Calu3 (cell line): ENCODE measurements at regions not wholly inside any gene's neighbourhood (a gene's known extent, or its start where the extent isn't known, plus 50 kb on each side); places are given as distances from the start of the nearest gene placed in this dataset.

Source experiments
- BruUV-seq: library from RNA; stranded (reverse); fragments of 400-500 nt; replicated peaks from 2 replicates; lab custom pipeline; 2021; lab: Mats Ljungman, UMichigan
- CTCF ChIA-PET: fragments of 300-600 bp; sonication (Branson Sonifier 250); formaldehyde crosslinking; loops from one replicate; lab custom pipeline; 2022; ENCODE audit warnings: antibody characterized with exemption; lab: Charles Lee
- DNase-seq: peaks from one replicate; pipeline ENCODE4 v3.0.0; 2022
- H3K27ac Mint-ChIP-seq: one replicate; pipeline ENCODE4 v1.8.0; 2022; ENCODE audit warnings: mixed read lengths; ENCODE audit not compliant: unreplicated experiment
- H3K27me3 Mint-ChIP-seq: one replicate; pipeline ENCODE4 v1.8.0; 2022; ENCODE audit warnings: mixed read lengths; ENCODE audit not compliant: unreplicated experiment
- H3K36me3 Mint-ChIP-seq: one replicate; pipeline ENCODE4 v1.8.0; 2022; ENCODE audit warnings: mild to moderate bottlenecking, moderate library complexity, mixed read lengths; ENCODE audit not compliant: insufficient read depth, unreplicated experiment
- H3K4me1 Mint-ChIP-seq: one replicate; pipeline ENCODE4 v1.8.0; 2022; ENCODE audit warnings: mild to moderate bottlenecking, low read depth, mixed read lengths; ENCODE audit not compliant: unreplicated experiment
- H3K4me3 Mint-ChIP-seq: one replicate; pipeline ENCODE4 v1.8.0; 2022; ENCODE audit warnings: mild to moderate bottlenecking, low read depth, moderate library complexity, mixed read lengths; ENCODE audit not compliant: unreplicated experiment
- H3K9me3 Mint-ChIP-seq: one replicate; pipeline ENCODE4 v1.8.0; 2022; ENCODE audit warnings: low read depth, mixed read lengths; ENCODE audit not compliant: unreplicated experiment
- intact Hi-C: fragments of 100-400 bp; cut with micrococcal nuclease; formaldehyde crosslinking; loops from one replicate; pipeline ENCODE4 v1.10.0; 2022; ENCODE audit not compliant: unreplicated experiment
- TF ChIP-seq, protein P1 (sequence below): fragments of 200-600 bp; IDR thresholded peaks from one replicate; pipeline ENCODE4 v1.8.0; 2022; ENCODE audit warnings: antibody characterized with exemption; ENCODE audit not compliant: unreplicated experiment

- BruUV-seq: no TSS peak
- Mint-ChIP-seq H3K4me1 (no peaks in the 10 kb centered on the region), H3K4me3 (no peak overlapping the region), H3K27ac (no peak overlapping the region), H3K27me3 (no peaks in the 10 kb centered on the region), H3K36me3 (peaks cover 7% of the 10 kb centered on the region), H3K9me3 (no peaks in the 10 kb centered on the region)
- DNase-seq: no peak
- intact Hi-C loops: no loop called here
- TF ChIP-seq, protein P1, sequence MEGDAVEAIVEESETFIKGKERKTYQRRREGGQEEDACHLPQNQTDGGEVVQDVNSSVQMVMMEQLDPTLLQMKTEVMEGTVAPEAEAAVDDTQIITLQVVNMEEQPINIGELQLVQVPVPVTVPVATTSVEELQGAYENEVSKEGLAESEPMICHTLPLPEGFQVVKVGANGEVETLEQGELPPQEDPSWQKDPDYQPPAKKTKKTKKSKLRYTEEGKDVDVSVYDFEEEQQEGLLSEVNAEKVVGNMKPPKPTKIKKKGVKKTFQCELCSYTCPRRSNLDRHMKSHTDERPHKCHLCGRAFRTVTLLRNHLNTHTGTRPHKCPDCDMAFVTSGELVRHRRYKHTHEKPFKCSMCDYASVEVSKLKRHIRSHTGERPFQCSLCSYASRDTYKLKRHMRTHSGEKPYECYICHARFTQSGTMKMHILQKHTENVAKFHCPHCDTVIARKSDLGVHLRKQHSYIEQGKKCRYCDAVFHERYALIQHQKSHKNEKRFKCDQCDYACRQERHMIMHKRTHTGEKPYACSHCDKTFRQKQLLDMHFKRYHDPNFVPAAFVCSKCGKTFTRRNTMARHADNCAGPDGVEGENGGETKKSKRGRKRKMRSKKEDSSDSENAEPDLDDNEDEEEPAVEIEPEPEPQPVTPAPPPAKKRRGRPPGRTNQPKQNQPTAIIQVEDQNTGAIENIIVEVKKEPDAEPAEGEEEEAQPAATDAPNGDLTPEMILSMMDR: no peak
- CTCF ChIA-PET: no interaction called here
These were observed 507.2 kb upstream of the SLC10A2 start for GRCh38 chr13:103573446-103573845.

- H3K4me1 Mint-ChIP-seq: no peaks in the 10 kb centered on the region
- no peaks in the 10 kb centered on the region for H3K9me3 Mint-ChIP-seq
These were observed 502.1 kb upstream of the SLC10A2 start for GRCh38 chr13:103568314-103568713.

DNA sequence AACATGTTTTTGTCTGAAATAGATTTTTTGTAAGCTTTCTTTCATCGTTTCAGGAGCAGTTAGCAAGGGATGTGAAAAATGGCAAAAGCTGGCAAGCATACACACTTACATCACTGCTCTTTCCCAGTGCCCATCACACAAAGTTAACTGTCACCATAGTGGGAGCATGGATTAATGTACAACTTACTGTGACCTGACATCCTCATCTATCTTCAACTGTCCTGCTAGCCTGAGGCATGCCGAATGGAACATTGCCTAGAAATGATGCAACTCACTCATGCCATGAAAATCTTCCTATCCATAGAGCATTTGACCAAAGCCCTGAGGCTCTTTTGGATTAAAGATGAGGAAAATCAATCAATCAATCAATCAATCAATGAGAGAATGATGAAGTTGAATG lies 491.7 kb upstream of the SLC10A2 start:
- no peaks in the 10 kb centered on the region for H3K36me3 Mint-ChIP-seq
- TF ChIP-seq, protein P1: no peak
- no peaks in the 10 kb centered on the region for H3K9me3 Mint-ChIP-seq
- CTCF ChIA-PET: no interaction called here
- no peak overlapping the region for H3K27ac Mint-ChIP-seq
- no peaks in the 10 kb centered on the region for H3K4me1 Mint-ChIP-seq
- H3K4me3 Mint-ChIP-seq: no peak overlapping the region
- no peaks in the 10 kb centered on the region for H3K27me3 Mint-ChIP-seq
- no TSS peak for BruUV-seq
- intact Hi-C loops: no loop called here
- no peak for DNase-seq

More at GRCh38 chr13:103568314-103568713, 502.1 kb upstream of the SLC10A2 start:
- intact Hi-C loops: no loop called here
- CTCF ChIA-PET: no interaction called here
- no peak overlapping the region for H3K4me3 Mint-ChIP-seq
- H3K27me3 Mint-ChIP-seq: no peaks in the 10 kb centered on the region
- TF ChIP-seq, protein P1: no peak
- H3K36me3 Mint-ChIP-seq: peaks cover 7% of the 10 kb centered on the region
- no TSS peak for BruUV-seq
- DNase-seq: no peak
- no peak overlapping the region for H3K27ac Mint-ChIP-seq

DNA sequence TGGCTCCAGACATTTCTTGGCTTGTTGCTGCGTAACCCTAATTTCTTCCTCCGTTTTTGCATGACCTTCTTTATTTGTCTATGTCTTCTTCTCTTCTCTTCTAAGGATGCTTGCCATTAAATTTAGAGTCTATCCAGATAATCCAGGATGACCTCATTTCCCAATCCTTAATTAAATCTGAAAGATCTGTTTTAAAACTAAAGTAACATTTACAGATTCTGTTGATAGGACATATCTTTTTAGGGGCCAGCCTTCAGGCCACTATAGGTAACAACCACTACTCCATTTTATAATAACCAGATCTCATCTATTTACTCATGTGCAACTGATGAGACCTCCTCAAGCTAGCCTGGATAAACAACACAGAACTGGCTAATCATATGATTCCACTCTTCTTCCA lies 490.5 kb upstream of the SLC10A2 start:
- H3K4me3 Mint-ChIP-seq: no peak overlapping the region
- TF ChIP-seq, protein P1: no peak
- BruUV-seq: no TSS peak
- H3K9me3 Mint-ChIP-seq: no peaks in the 10 kb centered on the region
- H3K4me1 Mint-ChIP-seq: no peaks in the 10 kb centered on the region
- DNase-seq: no peak
- no peaks in the 10 kb centered on the region for H3K36me3 Mint-ChIP-seq
- intact Hi-C loops: no loop called here
- H3K27ac Mint-ChIP-seq: no peak overlapping the region
- CTCF ChIA-PET: no interaction called here
- H3K27me3 Mint-ChIP-seq: no peaks in the 10 kb centered on the region
